Endothelial cell (in vitro differentiated cells): ENCODE measurements at regions not wholly inside any gene's neighbourhood (a gene's known extent, or its start where the extent isn't known, plus 50 kb on each side); places are given as distances from the start of the nearest gene placed in this dataset.

ENCODE experiments used
- DNase-seq: peaks from one replicate; pipeline ENCODE4 v3.0.0; 2021; ENCODE audit warnings: low spot score
- H3K27ac Mint-ChIP-seq: one replicate; pipeline ENCODE4 v1.8.0; 2021; ENCODE audit warnings: mixed read lengths, inconsistent platforms; ENCODE audit not compliant: unreplicated experiment
- H3K27me3 Mint-ChIP-seq: one replicate; pipeline ENCODE4 v1.8.0; 2021; ENCODE audit warnings: mild to moderate bottlenecking, moderate library complexity, mixed read lengths, inconsistent platforms; ENCODE audit not compliant: unreplicated experiment
- H3K36me3 Mint-ChIP-seq: one replicate; pipeline ENCODE4 v1.8.0; 2021; ENCODE audit warnings: mild to moderate bottlenecking, low read depth, mixed read lengths, inconsistent platforms; ENCODE audit not compliant: unreplicated experiment
- H3K4me1 Mint-ChIP-seq: one replicate; pipeline ENCODE4 v1.8.0; 2021; ENCODE audit warnings: mild to moderate bottlenecking, mixed read lengths, inconsistent platforms; ENCODE audit not compliant: unreplicated experiment
- H3K4me3 Mint-ChIP-seq: one replicate; pipeline ENCODE4 v1.8.0; 2021; ENCODE audit warnings: mild to moderate bottlenecking, mixed read lengths, inconsistent platforms; ENCODE audit not compliant: unreplicated experiment
- H3K9me3 Mint-ChIP-seq: one replicate; pipeline ENCODE4 v1.8.0; 2021; ENCODE audit warnings: mixed read lengths, inconsistent platforms; ENCODE audit not compliant: unreplicated experiment
- TF ChIP-seq, protein P1 (sequence below): fragments of 200-600 bp; sonication (generic); IDR thresholded peaks from one replicate; pipeline ENCODE4 v1.5.0; 2021; ENCODE audit warnings: antibody characterized with exemption; ENCODE audit not compliant: unreplicated experiment

- TF ChIP-seq, protein P1, sequence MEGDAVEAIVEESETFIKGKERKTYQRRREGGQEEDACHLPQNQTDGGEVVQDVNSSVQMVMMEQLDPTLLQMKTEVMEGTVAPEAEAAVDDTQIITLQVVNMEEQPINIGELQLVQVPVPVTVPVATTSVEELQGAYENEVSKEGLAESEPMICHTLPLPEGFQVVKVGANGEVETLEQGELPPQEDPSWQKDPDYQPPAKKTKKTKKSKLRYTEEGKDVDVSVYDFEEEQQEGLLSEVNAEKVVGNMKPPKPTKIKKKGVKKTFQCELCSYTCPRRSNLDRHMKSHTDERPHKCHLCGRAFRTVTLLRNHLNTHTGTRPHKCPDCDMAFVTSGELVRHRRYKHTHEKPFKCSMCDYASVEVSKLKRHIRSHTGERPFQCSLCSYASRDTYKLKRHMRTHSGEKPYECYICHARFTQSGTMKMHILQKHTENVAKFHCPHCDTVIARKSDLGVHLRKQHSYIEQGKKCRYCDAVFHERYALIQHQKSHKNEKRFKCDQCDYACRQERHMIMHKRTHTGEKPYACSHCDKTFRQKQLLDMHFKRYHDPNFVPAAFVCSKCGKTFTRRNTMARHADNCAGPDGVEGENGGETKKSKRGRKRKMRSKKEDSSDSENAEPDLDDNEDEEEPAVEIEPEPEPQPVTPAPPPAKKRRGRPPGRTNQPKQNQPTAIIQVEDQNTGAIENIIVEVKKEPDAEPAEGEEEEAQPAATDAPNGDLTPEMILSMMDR, result no peak
- Mint-ChIP-seq H3K27me3 (peaks cover 1% of the 10 kb centered on the region), H3K4me1 (peaks cover 4% of the 10 kb centered on the region), H3K27ac (no peak overlapping the region), H3K9me3 (no peaks in the 10 kb centered on the region), H3K36me3 (no peaks in the 10 kb centered on the region), H3K4me3 (no peak overlapping the region)
- DNase-seq, result no peak
Measured at GRCh38 chr12:58532855-58533608, 387.3 kb downstream of the LRIG3 start.

DNA sequence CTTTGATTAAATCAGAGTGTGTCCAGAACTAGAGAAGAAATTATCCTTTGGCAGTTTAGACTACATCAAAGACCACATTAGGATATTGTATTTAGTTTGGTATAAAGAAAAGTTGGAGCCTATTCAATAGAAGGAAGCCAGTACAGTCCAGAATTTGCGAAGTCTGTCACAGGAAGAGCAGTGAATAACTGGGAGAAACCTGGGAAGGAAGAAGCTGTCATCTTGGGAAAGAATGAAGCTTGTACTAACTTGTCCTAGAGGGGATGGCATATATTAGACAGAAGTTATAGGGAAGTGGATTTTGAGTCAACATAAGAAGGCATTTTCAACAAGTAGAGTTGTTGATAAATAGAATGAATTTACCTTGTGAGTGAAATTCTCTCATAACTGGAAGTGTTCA lies 386.7 kb downstream of the LRIG3 start:
- DNase-seq, result no peak
- TF ChIP-seq, protein P1, result no peak
- H3K4me3 Mint-ChIP-seq, result no peak overlapping the region
- H3K4me1 Mint-ChIP-seq, result peaks cover 4% of the 10 kb centered on the region
- peaks cover 1% of the 10 kb centered on the region for H3K27me3 Mint-ChIP-seq
- H3K36me3 Mint-ChIP-seq, result no peaks in the 10 kb centered on the region
- H3K27ac Mint-ChIP-seq, result no peak overlapping the region
- no peaks in the 10 kb centered on the region for H3K9me3 Mint-ChIP-seq

DNA sequence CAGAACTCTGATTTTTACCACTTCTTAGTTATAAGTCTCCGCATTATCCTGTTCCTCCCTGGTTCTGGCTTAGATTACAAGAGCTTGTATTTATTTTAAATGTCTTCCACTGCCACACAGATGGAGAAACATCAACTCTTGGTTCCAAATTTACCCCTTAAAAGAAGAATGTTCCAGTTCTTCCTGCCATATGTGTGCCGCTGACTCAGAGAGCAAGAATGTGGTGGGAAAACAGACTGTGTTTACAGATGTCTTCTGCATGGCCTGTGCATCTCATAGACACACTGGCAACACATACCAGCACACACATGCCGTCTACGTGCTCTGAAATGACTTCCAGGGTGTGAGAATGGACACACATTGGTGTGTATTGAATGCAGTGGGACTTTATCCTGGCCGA lies 383.0 kb downstream of the LRIG3 start:
- H3K36me3 Mint-ChIP-seq, result no peaks in the 10 kb centered on the region
- H3K27ac Mint-ChIP-seq, result no peak overlapping the region
- no peak for DNase-seq
- H3K4me1 Mint-ChIP-seq, result peaks cover 4% of the 10 kb centered on the region
- no peak overlapping the region for H3K4me3 Mint-ChIP-seq
- peaks cover 3% of the 10 kb centered on the region for H3K27me3 Mint-ChIP-seq
- TF ChIP-seq, protein P1, result no peak
- no peaks in the 10 kb centered on the region for H3K9me3 Mint-ChIP-seq

GRCh38 chr12:58539295-58539694 lies 381.0 kb downstream of the LRIG3 start:
- TF ChIP-seq, protein P1, result no peak
- no peak for DNase-seq
- no peak overlapping the region for H3K27ac Mint-ChIP-seq
- H3K9me3 Mint-ChIP-seq, result no peaks in the 10 kb centered on the region
- no peak overlapping the region for H3K4me3 Mint-ChIP-seq
- no peaks in the 10 kb centered on the region for H3K4me1 Mint-ChIP-seq
- no peaks in the 10 kb centered on the region for H3K36me3 Mint-ChIP-seq
- H3K27me3 Mint-ChIP-seq, result peaks cover 2% of the 10 kb centered on the region

DNA sequence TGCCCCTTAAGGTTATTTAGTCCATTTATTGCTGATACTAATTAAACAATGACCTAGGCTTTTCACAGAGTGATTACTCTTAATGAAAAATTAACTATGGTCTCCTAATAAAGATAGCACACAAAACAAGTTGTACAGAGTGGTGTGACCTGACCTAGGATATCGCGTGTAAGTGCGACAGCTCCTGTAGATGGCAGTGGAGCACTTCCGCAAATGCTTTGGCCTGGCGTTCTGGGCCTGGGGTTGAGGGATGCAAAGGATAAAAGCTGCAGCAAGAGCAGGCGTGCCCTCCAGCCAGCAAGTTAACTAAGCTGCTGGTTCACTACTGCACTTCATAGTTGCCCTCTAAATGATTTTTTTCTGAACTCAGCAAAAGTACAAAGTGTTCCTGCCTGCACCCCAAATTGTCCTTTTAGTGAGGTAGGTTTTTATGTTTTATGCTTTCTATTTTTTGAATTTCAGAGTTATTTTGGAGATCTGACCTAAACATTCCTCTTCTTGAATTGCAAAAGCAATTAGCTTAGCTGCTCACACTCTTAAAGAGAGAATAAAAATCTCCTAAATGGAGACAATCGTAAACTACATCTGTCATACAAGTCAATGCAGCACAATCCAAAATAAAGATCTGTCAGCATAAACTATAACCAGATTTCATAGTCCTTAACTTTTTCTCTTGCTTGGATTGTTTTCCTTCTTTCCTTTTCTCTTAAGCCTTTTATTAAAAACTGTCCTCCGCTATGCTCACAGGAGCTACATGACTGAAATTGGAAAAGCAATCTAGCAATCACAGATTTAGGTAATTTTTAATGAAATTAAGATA lies 379.6 kb downstream of the LRIG3 start:
- no peak overlapping the region for H3K27ac Mint-ChIP-seq

More for the DNA sequence above, 379.6 kb downstream of the LRIG3 start:
- peaks cover 2% of the 10 kb centered on the region for H3K27me3 Mint-ChIP-seq
- TF ChIP-seq, protein P1, result peak; percentile 61
- peak; percentile 75 for DNase-seq
- no peaks in the 10 kb centered on the region for H3K36me3 Mint-ChIP-seq
- no peaks in the 10 kb centered on the region for H3K4me1 Mint-ChIP-seq
- no peaks in the 10 kb centered on the region for H3K9me3 Mint-ChIP-seq
- H3K4me3 Mint-ChIP-seq, result no peak overlapping the region
